ENCODE measurements at regions not wholly inside any gene's neighbourhood (a gene's known extent, or its start where the extent isn't known, plus 50 kb on each side); places are given as distances from the start of the nearest gene placed in this dataset.
A peak's percentile ranks its signal among the peaks of the same experiment; 100 is the strongest.

DNA sequence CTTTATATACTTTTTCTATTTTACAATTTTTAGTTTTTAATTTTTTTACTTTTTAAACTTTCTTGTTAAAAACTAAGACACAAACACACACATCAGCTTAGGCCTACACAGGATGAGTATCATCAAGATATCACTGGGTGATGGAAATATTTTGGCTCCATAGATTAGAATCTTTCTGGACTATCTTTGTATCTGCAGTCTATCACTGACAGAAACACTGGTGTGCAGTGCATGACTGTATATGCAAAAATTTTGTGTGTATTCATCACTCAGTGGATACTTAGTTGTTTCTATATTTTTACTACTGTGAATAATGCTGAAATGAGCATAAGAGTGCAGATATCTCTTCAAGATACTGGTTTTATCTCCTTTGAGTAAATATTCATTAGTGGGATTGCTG is 68.0 kb upstream of the GPC6 start:
- POLR2A ChIA-PET (ENCODE audit: unreplicated experiment) = no interaction called here
- BruUV-seq (replicated peaks) = no TSS peak
- Histone ChIP-seq H3K4me2 (ENCODE audit: low read length) (no peak overlapping the region), H3K36me3 (ENCODE audit: low read depth, low read length) (no peaks in the 10 kb centered on the region), H3K79me2 (ENCODE audit: low read length) (no peaks in the 10 kb centered on the region), H3K9me2 (replicated peaks; ENCODE audit: low read length) (no peaks in the 10 kb centered on the region), H3K4me3 (ENCODE audit: low read length) (no peak overlapping the region), H4K20me1 (ENCODE audit: low read length) (no peaks in the 10 kb centered on the region), H3F3A (ENCODE audit: low read length, unreplicated experiment) (no peaks in the 10 kb centered on the region), H3K4me1 (ENCODE audit: insufficient read depth, low read length) (no peaks in the 10 kb centered on the region), H3K27ac (ENCODE audit: low read length) (no peak overlapping the region), H2AFZ (ENCODE audit: low read length) (no peak overlapping the region), H3K27me3 (ENCODE audit: low read length) (no peaks in the 10 kb centered on the region), H3K9me3 (ENCODE audit: low read length) (no peaks in the 10 kb centered on the region), H3K9ac (ENCODE audit: low read length) (no peak overlapping the region)
- CTCF ChIA-PET = interaction anchor here (0.6 kb wide), 1 partner anchor 158 kb away, joined by 3 read pairs; no protein-coding TSS in a partner anchor
- DNase-seq = no peak
- TF ChIP-seq EZH2 (IDR thresholded peaks at IDR 0.05; ENCODE audit: low read length, unreplicated experiment) (no peak), EZH2phosphoT487 (IDR thresholded peaks at IDR 0.05; ENCODE audit: borderline replicate concordance, low read length) (no peak)
- TF ChIP-seq, protein P1, sequence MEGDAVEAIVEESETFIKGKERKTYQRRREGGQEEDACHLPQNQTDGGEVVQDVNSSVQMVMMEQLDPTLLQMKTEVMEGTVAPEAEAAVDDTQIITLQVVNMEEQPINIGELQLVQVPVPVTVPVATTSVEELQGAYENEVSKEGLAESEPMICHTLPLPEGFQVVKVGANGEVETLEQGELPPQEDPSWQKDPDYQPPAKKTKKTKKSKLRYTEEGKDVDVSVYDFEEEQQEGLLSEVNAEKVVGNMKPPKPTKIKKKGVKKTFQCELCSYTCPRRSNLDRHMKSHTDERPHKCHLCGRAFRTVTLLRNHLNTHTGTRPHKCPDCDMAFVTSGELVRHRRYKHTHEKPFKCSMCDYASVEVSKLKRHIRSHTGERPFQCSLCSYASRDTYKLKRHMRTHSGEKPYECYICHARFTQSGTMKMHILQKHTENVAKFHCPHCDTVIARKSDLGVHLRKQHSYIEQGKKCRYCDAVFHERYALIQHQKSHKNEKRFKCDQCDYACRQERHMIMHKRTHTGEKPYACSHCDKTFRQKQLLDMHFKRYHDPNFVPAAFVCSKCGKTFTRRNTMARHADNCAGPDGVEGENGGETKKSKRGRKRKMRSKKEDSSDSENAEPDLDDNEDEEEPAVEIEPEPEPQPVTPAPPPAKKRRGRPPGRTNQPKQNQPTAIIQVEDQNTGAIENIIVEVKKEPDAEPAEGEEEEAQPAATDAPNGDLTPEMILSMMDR (conservative IDR thresholded peaks at IDR 0.05; ENCODE audit: low read depth, low read length) = no peak
- intact Hi-C loops (cut with micrococcal nuclease) = no loop called here
- no peak for ATAC-seq

DNA sequence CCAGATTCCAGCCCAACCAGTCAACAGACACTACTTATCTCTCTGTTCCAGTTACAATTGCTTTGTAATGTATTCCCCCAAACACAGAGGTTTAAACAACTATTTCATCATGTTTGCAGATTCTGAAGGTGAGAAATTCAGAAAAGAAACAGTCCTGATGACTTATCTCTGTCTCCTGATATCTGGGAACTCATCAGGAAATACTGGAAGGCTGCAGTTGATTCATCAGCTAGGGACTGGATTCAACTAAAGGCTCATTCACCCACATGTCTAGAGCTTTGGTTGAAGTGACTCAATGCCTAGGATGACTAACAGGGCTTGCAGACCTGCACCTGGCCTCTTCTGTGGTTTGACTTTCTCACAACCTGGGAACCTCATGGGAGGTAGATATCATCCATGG is 56.6 kb upstream of the GPC6 start:
- H3K9me3 ChIP-seq (ENCODE audit: low read length) = no peaks in the 10 kb centered on the region
- H2AFZ ChIP-seq (ENCODE audit: low read length) = no peak overlapping the region
- peak overlapping the region; percentile 79 for H3K27ac ChIP-seq (ENCODE audit: low read length)
- peak overlapping the region; percentile 10; the same call in 1 of the 2 replicates for H3K4me2 ChIP-seq (ENCODE audit: low read length)
- no peaks in the 10 kb centered on the region for H3K27me3 ChIP-seq (ENCODE audit: low read length)
- intact Hi-C loops (cut with micrococcal nuclease) = no loop called here
- no peaks in the 10 kb centered on the region for H3K79me2 ChIP-seq (ENCODE audit: low read length)
- no peak overlapping the region for H3K9ac ChIP-seq (ENCODE audit: low read length)
- TF ChIP-seq, protein P1 (conservative IDR thresholded peaks at IDR 0.05; ENCODE audit: low read depth, low read length) = no peak
- TF ChIP-seq EZH2phosphoT487 (IDR thresholded peaks at IDR 0.05; ENCODE audit: borderline replicate concordance, low read length) (no peak), EZH2 (IDR thresholded peaks at IDR 0.05; ENCODE audit: low read length, unreplicated experiment) (no peak)
- H3K4me3 ChIP-seq (ENCODE audit: low read length) = no peak overlapping the region
- peak; percentile 93 for ATAC-seq
- no peaks in the 10 kb centered on the region for H4K20me1 ChIP-seq (ENCODE audit: low read length)
- DNase-seq = peak; percentile 86
- ChIA-PET CTCF (no interaction called here), POLR2A (ENCODE audit: unreplicated experiment) (no interaction called here)
- H3K9me2 ChIP-seq (replicated peaks; ENCODE audit: low read length) = no peaks in the 10 kb centered on the region
- H3K4me1 ChIP-seq (ENCODE audit: insufficient read depth, low read length) = peaks cover 13% of the 10 kb centered on the region
- H3F3A ChIP-seq (ENCODE audit: low read length, unreplicated experiment) = peaks cover 3% of the 10 kb centered on the region
- H3K36me3 ChIP-seq (ENCODE audit: low read depth, low read length) = no peaks in the 10 kb centered on the region
- no TSS peak for BruUV-seq (replicated peaks)

DNA sequence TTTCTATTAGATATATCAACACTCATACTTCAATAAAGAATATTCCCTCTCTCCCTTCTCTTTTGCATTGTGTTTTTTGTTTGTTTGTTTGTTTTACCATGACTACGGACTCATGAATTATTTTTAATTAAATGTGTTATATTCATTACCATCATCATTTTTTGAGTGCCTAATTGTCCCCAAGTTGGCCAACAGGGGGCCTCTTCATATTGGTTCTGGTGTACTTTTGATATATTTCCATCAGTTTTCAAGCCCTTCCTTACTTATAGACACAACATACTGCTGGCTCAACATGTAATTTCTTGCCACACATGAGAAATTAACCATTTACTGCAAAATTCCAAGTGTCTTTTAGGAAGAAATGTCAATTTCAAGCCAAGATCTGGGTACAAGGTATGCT is 54.5 kb upstream of the GPC6 start:
- H3K36me3 ChIP-seq (ENCODE audit: low read depth, low read length) = no peaks in the 10 kb centered on the region
- ATAC-seq (no peak), DNase-seq (no peak)
- peaks cover 3% of the 10 kb centered on the region for H3F3A ChIP-seq (ENCODE audit: low read length, unreplicated experiment)
- no peaks in the 10 kb centered on the region for H3K9me2 ChIP-seq (replicated peaks; ENCODE audit: low read length)
- no peaks in the 10 kb centered on the region for H3K79me2 ChIP-seq (ENCODE audit: low read length)
- H3K4me3 ChIP-seq (ENCODE audit: low read length) = no peak overlapping the region
- BruUV-seq (replicated peaks) = no TSS peak
- no peak overlapping the region for H2AFZ ChIP-seq (ENCODE audit: low read length)
- H3K27ac ChIP-seq (ENCODE audit: low read length) = no peak overlapping the region
- peaks cover 13% of the 10 kb centered on the region for H3K4me1 ChIP-seq (ENCODE audit: insufficient read depth, low read length)
- POLR2A ChIA-PET (ENCODE audit: unreplicated experiment) = no interaction called here
- no peaks in the 10 kb centered on the region for H3K9me3 ChIP-seq (ENCODE audit: low read length)
- TF ChIP-seq, protein P1 (conservative IDR thresholded peaks at IDR 0.05; ENCODE audit: low read depth, low read length) = peak; percentile 41; the same call in 1 of the 2 replicates
- no peak for TF ChIP-seq EZH2 (IDR thresholded peaks at IDR 0.05; ENCODE audit: low read length, unreplicated experiment)
- no peak overlapping the region for H3K4me2 ChIP-seq (ENCODE audit: low read length)
- intact Hi-C loops (cut with micrococcal nuclease) = no loop called here
- no peaks in the 10 kb centered on the region for H4K20me1 ChIP-seq (ENCODE audit: low read length)
- no peak overlapping the region for H3K9ac ChIP-seq (ENCODE audit: low read length)
- H3K27me3 ChIP-seq (ENCODE audit: low read length) = no peaks in the 10 kb centered on the region
- CTCF ChIA-PET = no interaction called here

All from PC-3 (cell line).